ENCODE measurements at regions not wholly inside any gene's neighbourhood (a gene's known extent, or its start where the extent isn't known, plus 50 kb on each side); places are given as distances from the start of the nearest gene placed in this dataset.
"Not testable (repeated sequence)": the region's sequence is repeated elsewhere in the genome, so short reads cannot be mapped to it uniquely, and the experiment has no call there.

- TF ChIP-seq CTCF (IDR thresholded peaks at IDR 0.05), result no peak
- TF ChIP-seq POLR2A (IDR thresholded peaks at IDR 0.05), result no peak
- no peaks in the 10 kb centered on the region for H3K36me3 ChIP-seq
- no peak for ATAC-seq
- WGBS (ENCODE audit: insufficient coverage, low coverage, low lambda C conversion rate, missing lambda C conversion rate), result 71% methylated on average over 1 of the region's 1 CpG
- H3K9me3 ChIP-seq, result no peaks in the 10 kb centered on the region
- peaks cover 0 to 12% (median 0%) of the 10 kb centered on the region in 4 donors for H3K4me1 ChIP-seq
- DNase-seq, result no peak
- no peak overlapping the region for H3K4me3 ChIP-seq
- intact Hi-C loops (cut with DNase I), result no loop called here
- no peaks in the 10 kb centered on the region for H3K27me3 ChIP-seq
- no peak overlapping the region for H3K27ac ChIP-seq
These were observed 59.5 kb upstream of the RALGPS2 start for GRCh38 chr1:178665579-178665978.

GRCh38 chr1:178666891-178667290, 58.2 kb upstream of the RALGPS2 start:
- DNase-seq; H3K36me3 ChIP-seq; ATAC-seq; H3K27me3 ChIP-seq; H3K27ac ChIP-seq; H3K9me3 ChIP-seq; H3K4me3 ChIP-seq; intact Hi-C loops (cut with DNase I): not testable (repeated sequence)
- H3K4me1 ChIP-seq, result peaks cover 0 to 12% (median 0%) of the 10 kb centered on the region in 4 donors
- 86% methylated on average over 9 of the region's 9 CpGs for WGBS (ENCODE audit: insufficient coverage, low coverage, low lambda C conversion rate, missing lambda C conversion rate)

GRCh38 chr1:178672434-178672833, 52.6 kb upstream of the RALGPS2 start:
- TF ChIP-seq CTCF (IDR thresholded peaks at IDR 0.05) (no peak), POLR2A (IDR thresholded peaks at IDR 0.05) (no peak)
- Histone ChIP-seq H3K36me3 (no peaks in the 10 kb centered on the region), H3K27me3 (no peaks in the 10 kb centered on the region), H3K4me1 (peaks cover 0 to 18% (median 0%) of the 10 kb centered on the region in 4 donors), H3K27ac (no peak overlapping the region), H3K4me3 (no peak overlapping the region), H3K9me3 (no peaks in the 10 kb centered on the region)
- intact Hi-C loops (cut with DNase I), result no loop called here
- no peak for DNase-seq
- ATAC-seq, result no peak

- H3K27me3 ChIP-seq; H3K4me1 ChIP-seq; H3K36me3 ChIP-seq; H3K9me3 ChIP-seq; intact Hi-C loops (cut with DNase I); H3K4me3 ChIP-seq; H3K27ac ChIP-seq: not testable (repeated sequence)
- peak; percentile 55 to 96 (median 82) for ATAC-seq
- DNase-seq, result peak; percentile 53 to 61 (median 55)
- 27% methylated on average over 1 of the region's 1 CpG for WGBS (ENCODE audit: insufficient coverage, low coverage, low lambda C conversion rate, missing lambda C conversion rate)
These were observed 50.5 kb upstream of the RALGPS2 start for GRCh38 chr1:178674559-178674958.
